ENCODE measurements at regions not wholly inside any gene's neighbourhood (a gene's known extent, or its start where the extent isn't known, plus 50 kb on each side); places are given as distances from the start of the nearest gene placed in this dataset.

- DNase-seq (ENCODE audit: extremely low read depth, low read depth), result no peak
Measured at GRCh38 chr11:19565639-19566038, 147.0 kb upstream of the NAV2 start.

DNA sequence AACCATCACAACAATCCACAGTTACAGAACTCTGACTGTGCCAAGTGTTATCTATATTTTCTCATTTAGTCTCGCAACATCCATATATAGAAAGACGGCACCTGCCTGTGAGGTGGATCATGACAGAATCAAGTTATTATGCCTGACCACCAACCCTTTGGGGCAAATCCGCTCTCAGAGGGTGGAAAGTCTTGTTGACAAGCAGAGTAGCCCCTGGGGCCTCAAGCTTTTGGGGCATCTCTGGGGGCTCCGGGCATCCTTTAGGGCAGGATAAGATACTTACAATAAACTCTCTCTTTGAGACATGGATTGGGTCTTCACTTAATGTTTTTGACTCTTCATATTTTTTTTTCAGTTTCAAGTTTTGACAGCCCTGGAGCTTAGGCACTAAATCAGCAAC is 150.5 kb upstream of the NAV2 start:
- DNase-seq (ENCODE audit: extremely low read depth, low read depth), result no peak

DNA sequence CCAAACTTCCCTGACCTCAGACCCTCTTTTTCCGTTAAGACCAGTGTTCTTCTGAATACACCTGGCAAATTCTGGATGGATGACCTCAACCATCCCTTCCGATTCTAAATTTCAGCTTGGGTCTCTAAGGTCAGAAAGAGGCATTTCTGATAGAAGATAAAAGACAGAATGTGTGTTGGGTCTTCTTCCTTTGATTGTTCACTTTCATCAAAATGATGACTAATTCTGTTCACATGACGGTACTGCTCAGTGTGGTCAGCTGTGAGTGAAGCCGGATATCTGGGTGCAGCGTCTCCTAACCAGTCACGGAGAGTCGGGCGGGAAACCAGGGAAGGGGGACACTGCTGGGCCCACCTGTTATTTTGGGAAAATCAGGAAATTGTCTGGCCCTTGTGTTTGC is 151.6 kb upstream of the NAV2 start:
- no peak for DNase-seq (ENCODE audit: extremely low read depth, low read depth)

DNA sequence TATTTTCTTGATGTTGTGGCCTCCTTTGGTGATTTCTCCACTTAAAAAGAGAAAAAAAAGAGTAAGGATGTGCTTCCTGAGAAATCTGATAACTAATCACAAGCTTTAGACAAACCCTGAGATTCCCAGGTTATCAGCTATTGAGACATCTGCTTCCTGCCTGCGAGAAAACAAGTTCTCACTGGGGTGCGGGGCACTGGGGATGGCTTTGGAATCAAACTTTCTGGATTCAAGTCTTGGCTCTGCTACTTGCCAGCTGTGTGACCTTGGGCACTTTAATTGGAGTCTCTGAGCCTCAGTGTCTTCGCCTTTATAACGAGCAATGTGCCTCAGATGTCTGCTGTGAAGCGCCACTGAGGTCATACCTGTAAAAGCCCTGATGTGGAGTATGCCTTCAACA is 152.5 kb upstream of the NAV2 start:
- DNase-seq (ENCODE audit: extremely low read depth, low read depth), result no peak

- DNase-seq (ENCODE audit: extremely low read depth, low read depth), result no peak
Measured at GRCh38 chr11:19559746-19560145, 152.9 kb upstream of the NAV2 start.

- no peak for DNase-seq (ENCODE audit: extremely low read depth, low read depth)
Measured at GRCh38 chr11:19558189-19558986, 154.2 kb upstream of the NAV2 start.

DNA sequence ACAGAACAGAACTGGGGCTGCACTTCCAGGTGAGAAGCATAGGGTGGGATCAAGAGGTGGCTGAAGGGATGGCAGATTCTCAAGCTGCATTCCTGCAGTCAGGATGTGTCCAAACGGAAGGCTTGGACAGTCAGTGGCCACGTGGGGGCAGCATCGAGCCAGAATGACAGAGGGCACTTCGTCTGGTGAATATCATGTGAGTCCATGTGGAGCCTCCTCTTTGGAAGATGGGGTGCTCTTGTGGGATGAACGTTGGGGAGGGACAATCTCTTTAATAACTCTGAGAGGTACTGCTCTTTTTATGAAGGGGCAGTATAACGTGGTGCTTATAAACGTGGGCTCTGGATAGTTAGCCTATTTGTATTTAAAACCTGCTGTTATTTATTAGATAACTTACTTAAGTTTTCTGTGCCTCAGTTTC is 154.9 kb upstream of the NAV2 start:
- peak; percentile 58 for DNase-seq (ENCODE audit: extremely low read depth, low read depth)

GRCh38 chr11:19557185-19557584 is 155.5 kb upstream of the NAV2 start:
- DNase-seq (ENCODE audit: extremely low read depth, low read depth), result no peak

DNA sequence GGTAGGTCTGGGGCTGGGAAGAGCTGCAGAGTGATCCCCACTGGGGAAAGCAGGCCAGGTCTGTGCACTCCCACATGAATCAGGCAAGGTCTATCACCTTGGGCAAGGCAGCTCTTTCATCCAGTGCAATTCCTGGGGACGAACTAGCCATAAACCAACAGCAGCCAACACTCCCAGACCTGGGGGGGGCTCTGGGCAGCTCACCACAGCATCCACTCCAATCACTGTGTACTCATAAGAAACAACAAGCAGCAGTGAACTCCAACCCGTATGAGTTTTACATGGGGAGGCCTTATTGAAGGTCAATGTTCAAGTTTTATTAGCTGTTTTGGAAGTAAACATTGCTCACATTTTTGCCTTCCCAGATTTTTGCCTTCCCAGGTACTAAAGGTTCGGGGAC is 157.4 kb upstream of the NAV2 start:
- DNase-seq (ENCODE audit: extremely low read depth, low read depth), result no peak

DNA sequence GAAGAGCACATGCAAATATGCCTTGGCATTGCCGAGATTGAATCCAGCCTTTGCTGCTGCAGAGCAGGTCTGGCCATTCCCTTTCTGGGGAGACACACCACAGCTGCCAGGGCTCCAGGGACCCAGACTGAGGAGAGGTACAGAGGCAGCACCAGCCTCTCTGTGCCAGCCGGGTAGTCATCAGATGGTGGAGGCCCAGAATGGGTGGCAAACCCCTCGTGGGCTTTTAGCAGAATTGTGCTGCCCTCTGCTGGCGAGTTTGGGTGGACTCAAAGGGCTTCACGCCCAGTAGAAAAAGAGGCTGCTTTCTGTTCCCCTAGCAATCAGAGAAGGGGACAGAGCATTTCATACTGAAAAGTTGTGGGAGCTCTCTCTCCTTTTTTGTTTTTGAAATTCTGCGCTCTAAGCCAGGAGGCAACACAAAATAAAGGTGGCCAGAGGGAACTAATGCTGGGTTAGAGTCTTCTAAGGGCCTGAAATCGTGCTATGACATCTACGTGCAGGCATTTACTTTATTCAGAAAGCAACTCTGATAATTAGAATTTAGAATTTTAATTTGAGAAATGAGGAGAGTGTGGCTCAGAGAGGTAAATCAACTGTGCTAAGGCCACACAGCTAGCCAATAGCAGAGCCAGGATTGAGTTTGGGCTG is 158.8 kb upstream of the NAV2 start:
- peak; percentile 47 for DNase-seq (ENCODE audit: extremely low read depth, low read depth)

DNA sequence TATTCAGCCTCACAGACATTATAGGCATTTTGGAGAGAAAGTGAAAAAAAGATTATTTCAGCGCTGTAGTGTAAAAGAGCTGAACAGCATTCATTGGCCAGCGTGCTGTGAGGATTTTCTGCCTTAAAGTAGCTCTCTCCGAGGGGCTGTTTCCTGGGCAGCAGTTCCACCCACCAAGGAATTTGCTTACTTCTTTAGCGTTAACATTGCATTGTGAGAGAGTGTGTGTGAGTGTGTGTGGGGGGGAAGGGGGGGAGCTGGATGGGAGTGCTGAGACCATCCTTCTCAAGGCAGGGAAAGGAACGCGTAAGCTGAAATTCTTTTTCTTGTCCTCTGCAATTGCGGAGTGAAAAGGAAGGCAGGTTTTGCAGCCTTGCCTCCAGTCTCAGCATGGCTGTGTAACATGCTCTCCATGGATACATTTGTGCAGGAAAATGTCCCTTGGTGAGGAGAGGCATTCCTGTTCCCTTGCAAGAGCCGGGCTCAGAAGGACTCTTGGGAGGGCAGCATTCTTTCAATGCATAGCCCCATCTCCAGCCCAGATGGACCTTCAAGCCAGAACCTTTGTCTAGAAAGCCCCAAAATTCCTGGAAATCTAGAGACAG is 159.9 kb upstream of the NAV2 start:
- DNase-seq (ENCODE audit: extremely low read depth, low read depth), result no peak

GRCh38 chr11:19552161-19552560 is 160.5 kb upstream of the NAV2 start:
- no peak for DNase-seq (ENCODE audit: extremely low read depth, low read depth)

GRCh38 chr11:19551457-19551856 is 161.2 kb upstream of the NAV2 start:
- no peak for DNase-seq (ENCODE audit: extremely low read depth, low read depth)

DNA sequence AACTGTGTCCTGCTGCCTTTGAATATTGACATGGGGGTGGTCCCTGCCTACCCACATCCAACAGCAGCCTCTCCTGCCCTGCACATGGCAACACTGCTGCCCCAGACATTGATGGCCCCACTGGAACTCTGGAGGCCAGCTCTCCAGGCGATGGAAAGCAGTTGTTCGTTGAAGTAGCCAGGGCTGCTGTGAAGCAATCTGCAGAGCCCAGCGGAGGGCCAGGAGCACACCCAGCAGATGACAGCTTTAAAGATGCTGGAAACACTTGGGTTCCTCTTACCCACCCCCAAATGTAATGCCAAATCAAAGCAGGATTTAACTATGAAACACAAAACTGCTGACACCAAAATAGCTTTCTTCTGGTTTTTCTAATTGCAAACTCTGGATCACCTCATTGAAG is 165.6 kb upstream of the NAV2 start:
- no peak for DNase-seq (ENCODE audit: extremely low read depth, low read depth)

DNA sequence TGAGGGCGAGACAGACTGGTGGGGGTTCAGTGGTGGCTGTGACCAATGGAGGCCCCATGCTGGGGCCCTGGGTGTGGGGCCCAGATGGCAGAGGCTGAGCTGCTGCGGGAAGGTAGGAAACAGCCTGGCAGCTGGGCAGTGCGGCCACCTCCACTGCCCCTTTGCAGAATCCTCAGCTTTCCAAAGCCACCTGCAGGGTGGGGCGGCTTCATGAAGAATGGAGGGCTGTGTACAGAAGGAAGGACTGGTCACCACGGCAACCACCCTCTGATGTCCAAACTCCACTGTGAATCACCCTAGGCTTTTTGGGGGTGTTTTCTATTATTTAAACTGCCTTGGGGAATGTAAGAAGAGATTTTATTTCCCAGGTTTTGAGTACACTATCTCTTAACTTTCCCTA is 166.3 kb upstream of the NAV2 start:
- DNase-seq (ENCODE audit: extremely low read depth, low read depth), result no peak

DNA sequence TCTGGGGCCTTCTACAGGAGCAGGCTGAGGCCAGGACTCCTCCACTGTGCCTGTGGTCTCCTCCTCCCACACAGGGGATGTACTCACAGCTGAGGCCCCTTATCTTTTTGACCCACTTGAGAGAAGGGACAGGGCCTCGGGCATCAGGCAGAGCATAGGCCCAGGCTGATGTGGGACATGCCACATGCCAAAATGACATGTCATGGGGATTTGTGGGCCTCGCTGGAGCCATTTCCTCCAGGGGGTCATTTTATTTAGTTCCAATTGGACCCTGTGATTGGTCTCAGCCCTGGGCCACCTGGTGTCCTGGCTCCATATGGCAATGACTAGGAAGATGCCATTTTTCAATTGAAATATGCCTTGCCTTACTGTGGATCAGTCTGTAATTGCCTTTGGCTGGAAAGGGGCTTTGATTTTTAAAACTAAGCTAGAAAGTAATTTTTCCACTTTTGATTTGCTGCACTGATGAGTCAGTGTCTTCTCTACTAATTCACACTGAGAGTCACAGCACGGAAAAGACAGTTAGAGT is 171.1 kb upstream of the NAV2 start:
- DNase-seq (ENCODE audit: extremely low read depth, low read depth), result no peak

DNA sequence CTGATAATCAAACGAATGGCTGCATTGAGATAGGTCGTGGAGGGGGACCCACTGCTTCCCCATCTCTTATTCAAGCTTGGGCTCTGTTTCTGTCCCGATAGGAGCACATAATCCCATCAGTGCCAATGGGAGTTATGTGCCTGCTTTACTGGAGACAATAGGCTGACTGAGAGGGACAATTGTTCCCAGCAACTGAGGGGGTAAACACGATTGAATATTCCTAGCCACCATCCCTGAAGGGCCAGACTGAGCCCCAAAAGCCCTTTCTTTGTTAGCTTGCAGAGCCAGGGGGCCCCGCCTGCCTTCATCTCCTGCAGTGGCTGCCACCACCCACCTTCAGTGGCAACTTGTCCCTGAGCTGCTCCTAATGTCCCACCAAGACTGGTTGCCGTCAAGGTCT is 172.8 kb upstream of the NAV2 start:
- DNase-seq (ENCODE audit: extremely low read depth, low read depth), result no peak

- no peak for DNase-seq (ENCODE audit: extremely low read depth, low read depth)
Measured at GRCh38 chr11:19537803-19538453, 174.7 kb upstream of the NAV2 start.

GRCh38 chr11:19536131-19536530 is 176.5 kb upstream of the NAV2 start:
- DNase-seq (ENCODE audit: extremely low read depth, low read depth), result no peak

GRCh38 chr11:19530505-19530904 is 182.1 kb upstream of the NAV2 start:
- no peak for DNase-seq (ENCODE audit: extremely low read depth, low read depth)

- no peak for DNase-seq (ENCODE audit: extremely low read depth, low read depth)
Measured at GRCh38 chr11:19526119-19526518, 186.5 kb upstream of the NAV2 start.

Measured in NCI-H460 (cell line).